Neural crest cell (in vitro differentiated cells): ENCODE measurements at regions not wholly inside any gene's neighbourhood (a gene's known extent, or its start where the extent isn't known, plus 50 kb on each side); places are given as distances from the start of the nearest gene placed in this dataset.
"Not testable (repeated sequence)": the region's sequence is repeated elsewhere in the genome, so short reads cannot be mapped to it uniquely, and the experiment has no call there.

Experiments used
- DNase-seq: peaks from one replicate; pipeline ENCODE4 v3.0.0; 2021; ENCODE audit warnings: low read depth, mixed read lengths, low spot score
- H3K27ac Mint-ChIP-seq: one replicate; pipeline ENCODE4 v1.8.0; 2021; ENCODE audit warnings: mild to moderate bottlenecking, mixed read lengths; ENCODE audit not compliant: unreplicated experiment
- H3K27me3 Mint-ChIP-seq: 2 replicates; pipeline ENCODE4 v1.8.0; 2021; ENCODE audit warnings: low read depth, mild to moderate bottlenecking, mixed read lengths
- H3K36me3 Mint-ChIP-seq: 2 replicates; pipeline ENCODE4 v1.8.0; 2021; ENCODE audit warnings: low read depth, mild to moderate bottlenecking, mixed read lengths
- H3K4me1 Mint-ChIP-seq: 2 replicates; pipeline ENCODE4 v1.8.0; 2021; ENCODE audit warnings: mixed read lengths
- H3K4me3 Mint-ChIP-seq: one replicate; pipeline ENCODE4 v1.8.0; 2021; ENCODE audit warnings: mild to moderate bottlenecking, mixed read lengths
- H3K9me3 Mint-ChIP-seq: 2 replicates; pipeline ENCODE4 v1.8.0; 2021; ENCODE audit warnings: mixed read lengths
- CTCF ChIP-seq: fragments of 200-600 bp; sonication (generic); conservative IDR thresholded peaks from 2 replicates; pipeline ENCODE4 v1.5.0; 2021; ENCODE audit warnings: antibody characterized with exemption, mild to moderate bottlenecking

GRCh38 chrX:37912777-37913176 lies 65.4 kb upstream of the DYNLT3 start:
- DNase-seq: no peak
- no peak overlapping the region for H3K4me3 Mint-ChIP-seq
- no peak for TF ChIP-seq CTCF
- H3K36me3 Mint-ChIP-seq: no peaks in the 10 kb centered on the region
- no peak overlapping the region for H3K27ac Mint-ChIP-seq
- no peaks in the 10 kb centered on the region for H3K4me1 Mint-ChIP-seq
- peaks cover 4% of the 10 kb centered on the region for H3K9me3 Mint-ChIP-seq
- no peaks in the 10 kb centered on the region for H3K27me3 Mint-ChIP-seq

- H3K4me3 Mint-ChIP-seq: no peak overlapping the region
- TF ChIP-seq CTCF: no peak
- DNase-seq: no peak
- no peaks in the 10 kb centered on the region for H3K4me1 Mint-ChIP-seq
- peaks cover 22% of the 10 kb centered on the region for H3K9me3 Mint-ChIP-seq
- H3K27me3 Mint-ChIP-seq: no peaks in the 10 kb centered on the region
- peaks cover 2% of the 10 kb centered on the region for H3K36me3 Mint-ChIP-seq
- no peak overlapping the region for H3K27ac Mint-ChIP-seq
Measured at GRCh38 chrX:37918168-37918567, 70.8 kb upstream of the DYNLT3 start.

GRCh38 chrX:37918703-37919102 lies 71.3 kb upstream of the DYNLT3 start:
- Mint-ChIP-seq H3K4me3 (no peak overlapping the region), H3K4me1 (no peaks in the 10 kb centered on the region), H3K27me3 (no peaks in the 10 kb centered on the region), H3K9me3 (peaks cover 22% of the 10 kb centered on the region), H3K27ac (no peak overlapping the region), H3K36me3 (peaks cover 2% of the 10 kb centered on the region)
- TF ChIP-seq CTCF: no peak
- no peak for DNase-seq

- no peaks in the 10 kb centered on the region for H3K4me1 Mint-ChIP-seq
- H3K4me3 Mint-ChIP-seq: no peak overlapping the region
- TF ChIP-seq CTCF: no peak
- H3K27me3 Mint-ChIP-seq: no peaks in the 10 kb centered on the region
- no peak overlapping the region for H3K27ac Mint-ChIP-seq
- peaks cover 23% of the 10 kb centered on the region for H3K9me3 Mint-ChIP-seq
- peaks cover 2% of the 10 kb centered on the region for H3K36me3 Mint-ChIP-seq
- no peak for DNase-seq
Measured at GRCh38 chrX:37921758-37922157, 74.4 kb upstream of the DYNLT3 start.

- TF ChIP-seq CTCF: no peak
- no peak overlapping the region for H3K27ac Mint-ChIP-seq
- no peak overlapping the region for H3K4me3 Mint-ChIP-seq
- peaks cover 2% of the 10 kb centered on the region for H3K36me3 Mint-ChIP-seq
- H3K9me3 Mint-ChIP-seq: peaks cover 21% of the 10 kb centered on the region
- DNase-seq: no peak
- H3K4me1 Mint-ChIP-seq: no peaks in the 10 kb centered on the region
- H3K27me3 Mint-ChIP-seq: no peaks in the 10 kb centered on the region
Measured at GRCh38 chrX:37922928-37923327, 75.6 kb upstream of the DYNLT3 start.

GRCh38 chrX:37925761-37926160 lies 78.4 kb upstream of the DYNLT3 start:
- H3K27ac Mint-ChIP-seq, H3K36me3 Mint-ChIP-seq, H3K4me3 Mint-ChIP-seq, DNase-seq, H3K4me1 Mint-ChIP-seq, H3K9me3 Mint-ChIP-seq, H3K27me3 Mint-ChIP-seq: not testable (repeated sequence)
